ENCODE measurements at regions not wholly inside any gene's neighbourhood (a gene's known extent, or its start where the extent isn't known, plus 50 kb on each side); places are given as distances from the start of the nearest gene placed in this dataset.

GRCh38 chr1:199297174-199297573 lies 658.3 kb downstream of the PTPRC start:
- H3K36me3 ChIP-seq: no peaks in the 10 kb centered on the region
- no peak overlapping the region for H3K27ac ChIP-seq
- no peak for TF ChIP-seq CTCF (IDR thresholded peaks at IDR 0.05)
- TF ChIP-seq EZH2 (IDR thresholded peaks at IDR 0.05): no peak
- TF ChIP-seq EZH2phosphoT487 (IDR thresholded peaks at IDR 0.05): no peak
- H3K27me3 ChIP-seq: no peaks in the 10 kb centered on the region
- Mint-ChIP-seq H3K36me3 (no peaks in the 10 kb centered on the region), H3K9me3 (no peaks in the 10 kb centered on the region), H3K27me3 (ENCODE audit: insufficient read depth, low read depth) (no peaks in the 10 kb centered on the region), H3K4me1 (peaks cover 2% of the 10 kb centered on the region), H3K4me3 (no peak overlapping the region), H3K27ac (no peak overlapping the region)
- no peak overlapping the region for H3K4me2 ChIP-seq
- DNase-seq (ENCODE audit: low spot score): no peak
- H3F3A ChIP-seq (ENCODE audit: low read depth): no peaks in the 10 kb centered on the region
- no peaks in the 10 kb centered on the region for H3K9me3 ChIP-seq (ENCODE audit: low read depth)
- no peak overlapping the region for H3K4me3 ChIP-seq
- H3K79me2 ChIP-seq (ENCODE audit: low read depth): no peaks in the 10 kb centered on the region
- H3K4me1 ChIP-seq: no peaks in the 10 kb centered on the region
- H3K9ac ChIP-seq: no peak overlapping the region
- H2AFZ ChIP-seq (replicated peaks): no peak overlapping the region
- no peaks in the 10 kb centered on the region for H4K20me1 ChIP-seq (ENCODE audit: low read depth)

DNA sequence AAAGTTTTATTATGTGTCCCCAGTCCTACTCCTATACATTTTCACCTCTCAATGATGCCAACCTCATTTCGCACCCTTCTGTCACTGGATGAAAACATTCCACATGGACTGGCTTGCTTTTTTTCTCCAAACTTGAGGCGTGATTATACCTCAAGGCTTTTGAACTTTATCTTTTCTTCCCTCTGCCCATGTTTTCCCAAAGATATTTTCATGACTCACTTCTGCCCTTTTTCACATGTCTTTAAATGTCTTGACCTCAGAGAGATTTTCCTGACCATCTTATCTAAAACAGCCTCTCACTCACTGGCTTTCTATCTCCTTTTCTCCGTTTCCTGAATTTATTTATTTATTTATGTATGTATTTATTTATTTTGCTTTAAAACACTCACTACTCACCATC lies 659.0 kb downstream of the PTPRC start:
- TF ChIP-seq CTCF (IDR thresholded peaks at IDR 0.05) (no peak), EZH2 (IDR thresholded peaks at IDR 0.05) (no peak), EZH2phosphoT487 (IDR thresholded peaks at IDR 0.05) (no peak)
- no peak overlapping the region for H3K27ac Mint-ChIP-seq
- H3K36me3 ChIP-seq: no peaks in the 10 kb centered on the region
- no peak overlapping the region for H3K4me3 Mint-ChIP-seq
- no peaks in the 10 kb centered on the region for H3K36me3 Mint-ChIP-seq
- H4K20me1 ChIP-seq (ENCODE audit: low read depth): no peaks in the 10 kb centered on the region
- no peaks in the 10 kb centered on the region for H3F3A ChIP-seq (ENCODE audit: low read depth)
- H3K27me3 Mint-ChIP-seq (ENCODE audit: insufficient read depth, low read depth): no peaks in the 10 kb centered on the region
- no peaks in the 10 kb centered on the region for H3K9me3 Mint-ChIP-seq
- H3K4me3 ChIP-seq: no peak overlapping the region
- no peak overlapping the region for H3K4me2 ChIP-seq
- H3K4me1 ChIP-seq: no peaks in the 10 kb centered on the region
- H3K27me3 ChIP-seq: no peaks in the 10 kb centered on the region
- H3K9me3 ChIP-seq (ENCODE audit: low read depth): no peaks in the 10 kb centered on the region
- no peak overlapping the region for H2AFZ ChIP-seq (replicated peaks)
- H3K79me2 ChIP-seq (ENCODE audit: low read depth): no peaks in the 10 kb centered on the region
- no peak for DNase-seq (ENCODE audit: low spot score)
- H3K27ac ChIP-seq: no peak overlapping the region
- no peak overlapping the region for H3K9ac ChIP-seq
- no peaks in the 10 kb centered on the region for H3K4me1 Mint-ChIP-seq

DNA sequence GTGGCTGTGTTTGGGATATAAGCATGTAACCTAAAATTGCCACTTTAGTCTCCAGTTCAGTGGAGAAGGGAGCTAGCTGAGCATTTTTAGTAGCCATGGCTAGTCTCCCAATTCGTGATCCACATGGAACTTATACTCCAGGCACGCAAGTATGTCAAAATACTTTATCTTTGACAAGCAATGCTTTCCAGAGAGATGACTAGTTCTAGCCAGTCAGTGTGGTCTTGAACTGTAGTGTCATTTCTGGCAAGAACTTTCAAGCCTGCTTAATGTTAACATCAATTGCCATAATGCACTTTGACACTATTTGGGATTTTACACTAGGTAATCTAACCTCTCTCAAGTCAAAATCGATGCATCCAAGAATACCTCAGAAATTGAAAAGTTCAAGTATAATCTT lies 660.0 kb downstream of the PTPRC start:
- no peak for TF ChIP-seq EZH2phosphoT487 (IDR thresholded peaks at IDR 0.05)
- TF ChIP-seq CTCF (IDR thresholded peaks at IDR 0.05): no peak
- TF ChIP-seq EZH2 (IDR thresholded peaks at IDR 0.05): no peak
- Mint-ChIP-seq H3K9me3 (no peaks in the 10 kb centered on the region), H3K4me3 (no peak overlapping the region), H3K27ac (no peak overlapping the region), H3K4me1 (no peaks in the 10 kb centered on the region), H3K27me3 (ENCODE audit: insufficient read depth, low read depth) (no peaks in the 10 kb centered on the region), H3K36me3 (no peaks in the 10 kb centered on the region)
- no peaks in the 10 kb centered on the region for H3F3A ChIP-seq (ENCODE audit: low read depth)
- no peak overlapping the region for H2AFZ ChIP-seq (replicated peaks)
- H3K9me3 ChIP-seq (ENCODE audit: low read depth): no peaks in the 10 kb centered on the region
- H3K9ac ChIP-seq: no peak overlapping the region
- DNase-seq (ENCODE audit: low spot score): no peak
- no peaks in the 10 kb centered on the region for H3K27me3 ChIP-seq
- no peaks in the 10 kb centered on the region for H3K79me2 ChIP-seq (ENCODE audit: low read depth)
- no peak overlapping the region for H3K4me2 ChIP-seq
- no peaks in the 10 kb centered on the region for H4K20me1 ChIP-seq (ENCODE audit: low read depth)
- H3K4me1 ChIP-seq: no peaks in the 10 kb centered on the region
- H3K4me3 ChIP-seq: no peak overlapping the region
- H3K36me3 ChIP-seq: no peaks in the 10 kb centered on the region
- no peak overlapping the region for H3K27ac ChIP-seq

Data from neural progenitor cell (in vitro differentiated cells).